Stimulated activated CD8-positive, alpha-beta memory T cell treated with anti-CD3 and anti-CD28 coated beads, Interleukin-4, amount 100 ng/mL, for 4 hours (primary cell): ENCODE measurements at regions not wholly inside any gene's neighbourhood (a gene's known extent, or its start where the extent isn't known, plus 50 kb on each side); places are given as distances from the start of the nearest gene placed in this dataset.

Experiments
- DNase-seq, 2 donors: peaks; one replicate each; pipeline ENCODE4 v3.0.0-alpha.2; 2020; ENCODE audit warnings: low read depth in 2 of 2, low spot score in 1 of 2

- peak; percentile 7 to 33 for DNase-seq
Measured at GRCh38 chr10:77710759-77711682, 73.4 kb upstream of the KCNMA1 start.

DNA sequence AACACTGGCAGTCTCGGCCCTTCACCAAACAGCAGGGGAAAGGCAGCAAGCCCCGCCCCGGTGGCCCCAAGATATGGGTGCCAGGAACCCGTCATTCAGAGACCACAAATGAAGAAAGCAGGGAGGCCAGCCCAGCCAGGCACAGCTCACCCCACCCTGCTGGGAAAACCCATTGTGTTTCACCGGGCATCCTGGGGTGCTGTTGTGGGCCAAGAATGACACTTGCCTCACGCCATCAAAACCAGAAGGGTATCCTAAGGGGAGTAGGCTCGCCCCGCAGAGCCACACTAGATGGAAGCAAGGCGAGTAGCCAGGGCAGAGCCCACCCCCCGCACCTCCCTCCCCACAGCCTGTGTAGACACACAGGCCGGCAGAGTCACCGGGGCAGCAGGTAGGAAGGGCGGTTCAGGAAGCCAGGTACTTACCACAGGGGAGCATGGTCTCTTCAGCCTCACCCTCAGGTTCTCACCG, 72.5 kb upstream of the KCNMA1 start:
- DNase-seq, result no peak

GRCh38 chr10:77707570-77707969, 70.0 kb upstream of the KCNMA1 start:
- no peak for DNase-seq

- DNase-seq, result no peak
Measured at GRCh38 chr10:77702166-77702565, 64.6 kb upstream of the KCNMA1 start.

DNA sequence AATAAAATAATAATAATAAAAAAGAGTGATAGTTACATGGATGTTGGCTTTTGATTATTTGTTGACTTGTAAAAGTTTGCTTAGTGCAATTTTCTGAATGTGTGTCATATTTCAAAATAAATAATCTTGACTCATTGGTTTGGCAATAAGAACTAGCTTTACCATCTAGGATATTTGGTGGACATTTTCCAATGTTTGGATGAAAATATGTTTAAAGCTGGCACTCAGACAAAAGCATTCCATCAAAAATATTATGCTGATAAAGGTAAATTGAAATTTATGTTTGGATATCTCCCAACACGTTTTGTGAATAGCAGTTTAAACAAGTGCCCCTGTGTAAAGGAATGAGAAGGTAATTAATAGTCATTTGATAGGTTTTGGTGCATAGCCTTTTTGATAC, 62.5 kb upstream of the KCNMA1 start:
- DNase-seq, result no peak

DNA sequence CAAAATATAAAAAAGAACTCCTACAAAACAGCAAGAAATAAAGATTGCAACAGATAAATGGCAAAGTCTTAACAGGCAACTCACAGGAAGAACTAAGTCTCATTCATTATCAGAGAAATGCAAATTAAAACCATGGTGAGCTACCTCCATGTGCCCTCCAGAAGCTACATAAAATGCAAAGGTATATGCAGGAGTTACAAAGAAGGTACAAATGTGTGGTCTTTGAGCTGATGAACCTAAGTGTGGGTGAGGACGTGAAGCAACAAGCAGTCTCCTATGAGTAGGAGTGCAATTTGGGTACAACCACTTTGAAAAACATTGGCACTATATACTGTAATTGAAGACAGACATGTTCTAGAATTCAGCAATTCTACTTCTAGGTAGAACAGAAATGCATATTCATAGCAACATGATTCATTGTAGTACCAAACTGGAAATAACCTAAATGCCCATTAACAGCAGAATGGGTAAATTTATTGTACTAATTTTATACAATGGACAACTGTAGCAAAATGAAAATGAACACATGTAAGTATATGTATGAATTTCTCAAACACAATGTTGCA, 61.6 kb upstream of the KCNMA1 start:
- DNase-seq, result no peak

DNA sequence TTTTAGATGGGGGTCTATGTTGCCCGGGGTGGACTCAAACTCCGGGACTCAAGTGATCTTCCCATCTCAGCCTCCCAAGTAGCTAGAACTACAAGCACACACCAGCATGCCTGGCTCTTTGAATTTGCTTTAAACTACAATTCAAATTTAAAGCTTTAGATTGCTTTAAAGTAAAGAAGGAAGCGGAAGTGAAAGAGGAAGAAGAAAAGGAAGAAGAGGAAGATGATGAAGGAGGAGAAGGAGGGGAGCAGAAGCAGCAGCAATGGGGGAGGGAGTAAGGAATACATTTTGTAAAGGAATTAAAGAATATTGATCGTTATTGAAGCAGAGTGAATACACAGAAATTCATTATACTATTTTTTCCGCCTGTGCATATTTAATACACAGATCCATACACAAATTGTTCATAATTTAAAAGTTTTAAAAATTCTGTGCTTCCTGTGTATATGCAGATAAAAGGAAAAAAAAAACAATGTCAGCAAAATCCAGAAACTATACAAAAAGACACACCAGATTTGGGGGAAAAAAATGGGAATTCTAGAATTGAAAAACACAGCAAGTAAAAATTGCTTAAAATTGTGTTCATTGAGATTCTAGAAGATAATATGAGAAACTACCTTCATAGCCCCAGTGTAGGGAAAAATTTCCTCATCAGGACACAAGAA, 60.8 kb upstream of the KCNMA1 start:
- DNase-seq, result no peak

DNA sequence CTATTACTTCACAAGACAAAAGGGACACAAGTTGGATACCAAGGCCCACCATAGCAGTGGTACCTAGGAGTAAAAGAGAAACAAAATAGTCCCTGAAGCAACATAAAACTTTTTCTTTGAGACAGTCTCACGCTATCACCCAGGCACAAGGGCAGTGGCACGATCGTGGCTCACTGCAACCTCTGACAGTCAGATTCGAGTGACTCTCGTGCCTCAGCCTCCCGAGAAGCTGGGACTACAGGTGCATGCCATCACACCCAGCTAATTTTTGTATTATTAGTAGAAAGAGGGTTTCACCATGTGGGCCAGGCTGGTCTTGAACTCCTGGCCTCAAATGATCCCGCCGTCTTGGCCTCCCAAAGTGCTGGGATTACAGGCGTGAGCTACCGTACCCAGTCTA, 59.0 kb upstream of the KCNMA1 start:
- DNase-seq, result no peak

- no peak for DNase-seq
Measured at GRCh38 chr10:77695186-77695585, 57.6 kb upstream of the KCNMA1 start.

GRCh38 chr10:77692782-77693181, 55.2 kb upstream of the KCNMA1 start:
- DNase-seq, result no peak

- no peak for DNase-seq
Measured at GRCh38 chr10:77689339-77689738, 51.7 kb upstream of the KCNMA1 start.

DNA sequence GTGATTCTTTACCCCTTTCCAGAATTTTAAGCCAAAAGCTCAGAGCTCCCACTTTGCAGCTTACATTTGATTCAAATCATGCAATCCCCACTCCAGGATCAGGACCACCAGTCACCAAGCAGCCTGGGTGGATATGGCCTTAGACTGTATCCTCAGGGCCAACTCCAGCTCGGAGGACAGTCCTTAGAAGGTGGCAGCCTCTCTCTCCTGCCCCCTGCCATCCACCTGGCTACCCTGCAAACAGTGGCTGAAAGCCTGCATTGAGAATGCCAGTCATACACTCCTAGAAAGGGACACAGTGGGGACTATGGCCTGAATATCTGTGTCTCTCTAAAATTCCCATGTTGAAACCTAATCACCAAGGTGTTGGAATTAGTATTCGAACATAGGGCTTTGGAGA, 50.0 kb upstream of the KCNMA1 start:
- DNase-seq, result no peak
